K562 (cell line): ENCODE measurements at regions not wholly inside any gene's neighbourhood (a gene's known extent, or its start where the extent isn't known, plus 50 kb on each side); places are given as distances from the start of the nearest gene placed in this dataset.

Source experiments
- ATAC-seq: fragments of 200-7000 bp; cut with Tn5 transposase; 3 replicates; pipeline ENCODE4 v1.9.1; 2020; ENCODE audit warnings: moderate library complexity
- BruUV-seq: library from RNA; stranded (reverse); fragments of 400-500 nt; replicated peaks from 2 replicates; lab custom pipeline; 2021; lab: Mats Ljungman, UMichigan
- CTCF ChIA-PET: fragments of 300-600 bp; formaldehyde crosslinking; extraction: SDS; loops from one replicate; lab custom pipeline; 2021; ENCODE audit warnings: low intra/inter-chr PET ratio; lab: Yijun Ruan, JAX
- POLR2A ChIA-PET: fragments of 300-600, 350-650 bp; sonication (Branson Sonifier 250); formaldehyde crosslinking; extraction: SDS; loops from one replicate; lab custom pipeline; 2021; ENCODE audit warnings: antibody characterized with exemption, inconsistent platforms; lab: Yijun Ruan, JAX
- DNase-seq, 4 experiments: peaks; one replicate each; pipeline versions ENCODE4 v3.0.0 to v3.0.0-alpha.2; 2011 to 2018; ENCODE audit warnings: low spot score in 3 of 4, mixed read lengths in 3 of 4; ENCODE audit errors: extremely low read depth in 1 of 4
- FAIRE-seq: peaks from 2 replicates; lab custom pipeline; 2011; peaks lifted over from hg19 to GRCh38; lab: Jason Lieb, UNC
- H2AFZ ChIP-seq: 2 replicates; pipeline ENCODE4 v1.6.0; 2011; ENCODE audit warnings: low read depth, low read length, control low read depth, inconsistent platforms
- H3K27ac ChIP-seq: fragments of 200-600 bp; 3 replicates; pipeline ENCODE4 v1.8.0; 2011; ENCODE audit warnings: low read depth, mild to moderate bottlenecking, control low read depth, inconsistent platforms, low read length, moderate library complexity, mixed read lengths; ENCODE audit errors: extremely low read depth
- H3K27me3 ChIP-seq, 2 experiments: fragments of 300-600 bp in 1 of 2; 2 replicates in 1 of 2; 3 replicates in 1 of 2; pipeline versions ENCODE4 v1.6.0 to v1.8.0; 2011; ENCODE audit warnings: inconsistent platforms in 2 of 2, low read length in 2 of 2, mild to moderate bottlenecking in 1 of 2, mixed read lengths in 1 of 2, moderate library complexity in 1 of 2; ENCODE audit not compliant: control insufficient read depth in 2 of 2, insufficient read depth in 2 of 2
- H3K36me3 ChIP-seq: fragments of 300-600 bp; 3 replicates; pipeline ENCODE4 v1.8.0; 2011; ENCODE audit warnings: mild to moderate bottlenecking, low read length, inconsistent platforms; ENCODE audit not compliant: control insufficient read depth, insufficient read depth
- H3K4me1 ChIP-seq, 2 experiments: fragments of 200-600 bp in 1 of 2; replicated peaks in 1 of 2; 2 replicates in 1 of 2; 3 replicates in 1 of 2; pipeline versions ENCODE4 v1.5.1 to v1.8.0; 2011; ENCODE audit warnings: inconsistent platforms in 2 of 2, low read length in 2 of 2, mild to moderate bottlenecking in 1 of 2, mixed read lengths in 1 of 2, moderate library complexity in 1 of 2; ENCODE audit not compliant: control insufficient read depth in 2 of 2, insufficient read depth in 2 of 2
- H3K4me2 ChIP-seq: 2 replicates; pipeline ENCODE4 v1.6.1; 2011; ENCODE audit warnings: low read length, control low read depth, inconsistent platforms, mixed read lengths; ENCODE audit not compliant: insufficient read depth
- H3K4me3 ChIP-seq: fragments of 200-600 bp; sonication (generic), shearing (Covaris generic); 2 replicates; pipeline ENCODE4 v1.5.1; 2016; ENCODE audit warnings: control low read depth, inconsistent platforms
- H3K79me2 ChIP-seq: fragments of 200-600 bp; 3 replicates; pipeline ENCODE4 v1.8.0; 2011; ENCODE audit warnings: low read length, inconsistent platforms; ENCODE audit not compliant: control insufficient read depth, insufficient read depth
- H3K9ac ChIP-seq, 2 experiments: 2 replicates each; pipeline versions ENCODE4 v1.6.0 to v1.6.1; 2011; ENCODE audit warnings: low read depth in 2 of 2, low read length in 2 of 2, control low read depth in 1 of 2, inconsistent platforms in 1 of 2, mild to moderate bottlenecking in 1 of 2, mixed read lengths in 1 of 2; ENCODE audit not compliant: insufficient read depth in 1 of 2
- H3K9me1 ChIP-seq: one replicate; pipeline ENCODE4 v1.6.0; 2011; ENCODE audit warnings: inconsistent platforms, mild to moderate bottlenecking, low read length, moderate library complexity; ENCODE audit not compliant: control insufficient read depth, insufficient read depth
- H3K9me3 ChIP-seq: replicated peaks from 2 replicates; pipeline ENCODE4 v1.5.1; 2011; ENCODE audit warnings: low read depth, low read length, inconsistent platforms; ENCODE audit not compliant: control insufficient read depth, insufficient read depth
- H4K20me1 ChIP-seq: replicated peaks from 2 replicates; pipeline ENCODE4 v1.6.1; 2011; ENCODE audit warnings: low read length, inconsistent platforms, mixed read lengths; ENCODE audit not compliant: control insufficient read depth, insufficient read depth
- ARID1B ChIP-seq: fragments of 450-650 bp; IDR thresholded peaks from 2 replicates; pipeline ENCODE4 v1.6.1; 2016; ENCODE audit warnings: antibody characterized with exemption, mild to moderate bottlenecking, inconsistent platforms
- CBFA2T2 ChIP-seq: fragments of 450-650 bp; conservative IDR thresholded peaks from 2 replicates; pipeline ENCODE4 v1.6.1; 2017; ENCODE audit warnings: mild to moderate bottlenecking
- CBFA2T3 ChIP-seq: fragments of 450-650 bp; IDR thresholded peaks from 2 replicates; pipeline ENCODE4 v1.6.1; 2017
- CBX8 ChIP-seq: fragments of 200-600 bp; sonication (generic); IDR thresholded peaks from 2 replicates; pipeline ENCODE4 v1.6.1; 2012; ENCODE audit warnings: borderline replicate concordance, mixed run types, low read depth, mild to moderate bottlenecking, moderate library complexity, mixed read lengths, low read length, control low read depth, inconsistent platforms; ENCODE audit not compliant: poor library complexity, severe bottlenecking; ENCODE audit errors: extremely low read depth
- CEBPB ChIP-seq: fragments of 450-650 bp; IDR thresholded peaks from 2 replicates; pipeline ENCODE4 v1.6.1; 2016; ENCODE audit warnings: missing genetic modification characterization, missing compliant biosample characterization
- CTBP1 ChIP-seq: fragments of 450-650 bp; IDR thresholded peaks from 2 replicates; pipeline ENCODE4 v1.6.1; 2016; ENCODE audit warnings: borderline replicate concordance
- FOSL1 ChIP-seq: fragments of 200-800 bp; sonication (Bioruptor generic); conservative IDR thresholded peaks from 2 replicates; pipeline ENCODE4 v1.6.1; 2016; ENCODE audit warnings: missing genetic modification characterization, missing compliant biosample characterization
- KLF16 ChIP-seq: IDR thresholded peaks from 2 replicates; pipeline ENCODE4 v1.6.1; 2016; ENCODE audit warnings: antibody characterized with exemption
- RCOR1 ChIP-seq, 2 experiments: IDR thresholded peaks; 2 replicates each; pipeline ENCODE4 v1.6.1; 2012; ENCODE audit warnings: low read depth in 2 of 2, low read length in 2 of 2, borderline replicate concordance in 1 of 2, improper control_type of control experiment in 1 of 2
- TAL1 ChIP-seq: fragments of 450-650 bp; IDR thresholded peaks from 2 replicates; pipeline ENCODE4 v1.6.1; 2016; ENCODE audit warnings: mild to moderate bottlenecking
- TEAD4 ChIP-seq, 2 experiments: sonication (generic) in 1 of 2; formaldehyde crosslinking in 1 of 2; IDR thresholded peaks; 2 replicates each; pipeline versions ENCODE4 v1.6.1 to v1.8.0; 2012 to 2022; ENCODE audit warnings: borderline replicate concordance in 1 of 2, inconsistent platforms in 1 of 2, low read length in 1 of 2, mild to moderate bottlenecking in 1 of 2, missing genetic modification reagents in 1 of 2
- ZFPM2 ChIP-seq: fragments of 250-450 bp; sonication (Bioruptor Pico); IDR thresholded peaks from 2 replicates; pipeline ENCODE4 v1.5.1; 2022; ENCODE audit warnings: mild to moderate bottlenecking
- ZNF384 ChIP-seq: IDR thresholded peaks from 2 replicates; pipeline ENCODE4 v1.6.1; 2012; ENCODE audit warnings: low read depth, low read length, improper control_type of control experiment
- WGBS: fragments of 100-300 bp; shearing (Covaris generic); methylation state at CpG from one replicate; pipeline ENCODE4 v1.1.6; 2016; ENCODE audit warnings: low coverage, mixed read lengths; ENCODE audit not compliant: insufficient coverage; ENCODE audit errors: missing lambda C conversion rate; 5-methylcytosine and 5-hydroxymethylcytosine counted together
- in situ Hi-C: fragments of 300-500 bp; cut with MboI; formaldehyde crosslinking; loops from 4 replicates; pipeline ENCODE4 v1.15.0; 2018; ENCODE audit warnings: inconsistent platforms, mixed read lengths
- intact Hi-C: fragments of 100-400 bp; cut with micrococcal nuclease; formaldehyde crosslinking; loops from 2 replicates; pipeline ENCODE4 v1.14.2; 2022
- TF ChIP-seq, protein P1 (sequence below): sonication (generic); IDR thresholded peaks from 2 replicates; pipeline ENCODE4 v1.6.1; 2016
- TF ChIP-seq, protein P2 (sequence below): fragments of 450-650 bp; IDR thresholded peaks from 2 replicates; pipeline ENCODE4 v1.6.1; 2018; ENCODE audit warnings: mild to moderate bottlenecking, low read depth; ENCODE audit not compliant: partially characterized antibody
- TF ChIP-seq, protein P3 (sequence below): fragments of 450-650 bp; formaldehyde crosslinking; IDR thresholded peaks from 2 replicates; pipeline ENCODE4 v1.4.0; 2022; ENCODE audit warnings: missing genetic modification characterization

DNA sequence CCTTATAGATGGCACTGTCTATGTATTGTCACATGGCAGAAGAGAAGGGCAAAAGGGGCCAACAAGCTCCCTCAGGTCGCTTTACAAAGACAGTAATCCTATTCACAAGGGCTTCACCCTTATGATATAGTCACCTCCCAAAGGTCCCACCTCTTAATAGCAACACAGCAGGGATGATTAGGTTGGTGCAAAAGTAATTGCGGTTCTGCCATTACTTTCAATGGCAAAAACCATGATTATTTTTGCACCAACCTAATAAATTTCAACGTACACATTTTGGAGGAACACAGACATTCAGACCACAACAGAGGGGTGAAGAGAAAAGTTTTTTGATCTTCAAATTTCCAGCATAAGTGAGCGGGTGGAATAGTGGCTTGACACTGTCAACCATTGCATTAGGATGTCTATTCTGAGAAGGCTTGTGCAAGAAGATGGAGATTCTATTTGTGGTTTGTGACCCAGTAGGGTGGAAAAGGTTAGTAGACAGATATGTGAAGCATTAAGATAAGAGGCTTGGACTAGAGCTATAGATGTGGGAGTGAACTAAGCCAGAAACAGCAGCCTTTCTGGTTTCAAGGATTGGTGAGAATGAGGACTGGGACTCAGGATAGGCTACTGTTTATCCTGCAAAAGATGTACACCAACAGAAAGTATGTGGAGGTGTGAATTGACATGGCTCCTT, 75.5 kb upstream of the CPSF6 start:
- Histone ChIP-seq H3K36me3 (no peaks in the 10 kb centered on the region), H2AFZ (no peak overlapping the region), H3K79me2 (no peaks in the 10 kb centered on the region), H3K4me1 (no peaks in the 10 kb centered on the region), H3K4me2 (no peak overlapping the region), H4K20me1 (no peaks in the 10 kb centered on the region), H3K4me3 (no peak overlapping the region), H3K9ac (no peak overlapping the region), H3K9me1 (no peaks in the 10 kb centered on the region), H3K27me3 (peaks cover 0 to 7% of the 10 kb centered on the region in 2 experiments; a peak in 2 of 5 replicates), H3K9me3 (no peaks in the 10 kb centered on the region), H3K27ac (no peak overlapping the region)
- intact Hi-C loops = no loop called here
- BruUV-seq = no TSS peak
- ChIA-PET CTCF (no interaction called here), POLR2A (interaction anchor here (0.7 to 1.1 kb wide), 2 partner anchors 58 to 88 kb away, joined by 3 read pairs; no protein-coding TSS in a partner anchor)
- 1% methylated on average over 4 of the region's 4 CpGs for WGBS
- DNase-seq (peak in 1 of 4 experiments; percentile 36), ATAC-seq (peak; percentile 22; the same call in 2 of the 3 replicates), FAIRE-seq (peak; percentile 60)
- in situ Hi-C loops = no loop called here
- TF ChIP-seq ZNF384 (no peak), CBFA2T3 (peak; percentile 69), CTBP1 (0 out of 2 replicates have a peak, but pooled peaks have one; percentile 45), FOSL1 (tag) (peak; percentile 29; the same call in 1 of the 2 replicates), CBFA2T2 (peak; percentile 61), KLF16 (0 out of 2 replicates have a peak, but pooled peaks have one; percentile 10), ZFPM2 (no peak), RCOR1 (IDR thresholded peaks at IDR 0.05; ENCODE audit: borderline replicate concordance in 1 of 2, low read depth in 2 of 2, low read length in 2 of 2) (peak in 1 of 2 experiments; percentile 42; a peak in 1 of 4 replicates), TAL1 (peak; percentile 42), CEBPB (tag) (peak; percentile 34), TEAD4 (IDR thresholded peaks at IDR 0.05; ENCODE audit: low read length) (peak; percentile 45; the same call in 1 of the 2 replicates), TEAD4 (CRISPR knock-in tag; IDR thresholded peaks at IDR 0.05; ENCODE audit: borderline replicate concordance) (no peak), ARID1B (peak; percentile 25; the same call in 1 of the 2 replicates), CBX8 (no peak)
- TF ChIP-seq, protein P1, sequence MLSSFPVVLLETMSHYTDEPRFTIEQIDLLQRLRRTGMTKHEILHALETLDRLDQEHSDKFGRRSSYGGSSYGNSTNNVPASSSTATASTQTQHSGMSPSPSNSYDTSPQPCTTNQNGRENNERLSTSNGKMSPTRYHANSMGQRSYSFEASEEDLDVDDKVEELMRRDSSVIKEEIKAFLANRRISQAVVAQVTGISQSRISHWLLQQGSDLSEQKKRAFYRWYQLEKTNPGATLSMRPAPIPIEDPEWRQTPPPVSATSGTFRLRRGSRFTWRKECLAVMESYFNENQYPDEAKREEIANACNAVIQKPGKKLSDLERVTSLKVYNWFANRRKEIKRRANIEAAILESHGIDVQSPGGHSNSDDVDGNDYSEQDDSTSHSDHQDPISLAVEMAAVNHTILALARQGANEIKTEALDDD = no peak
- TF ChIP-seq, protein P2, sequence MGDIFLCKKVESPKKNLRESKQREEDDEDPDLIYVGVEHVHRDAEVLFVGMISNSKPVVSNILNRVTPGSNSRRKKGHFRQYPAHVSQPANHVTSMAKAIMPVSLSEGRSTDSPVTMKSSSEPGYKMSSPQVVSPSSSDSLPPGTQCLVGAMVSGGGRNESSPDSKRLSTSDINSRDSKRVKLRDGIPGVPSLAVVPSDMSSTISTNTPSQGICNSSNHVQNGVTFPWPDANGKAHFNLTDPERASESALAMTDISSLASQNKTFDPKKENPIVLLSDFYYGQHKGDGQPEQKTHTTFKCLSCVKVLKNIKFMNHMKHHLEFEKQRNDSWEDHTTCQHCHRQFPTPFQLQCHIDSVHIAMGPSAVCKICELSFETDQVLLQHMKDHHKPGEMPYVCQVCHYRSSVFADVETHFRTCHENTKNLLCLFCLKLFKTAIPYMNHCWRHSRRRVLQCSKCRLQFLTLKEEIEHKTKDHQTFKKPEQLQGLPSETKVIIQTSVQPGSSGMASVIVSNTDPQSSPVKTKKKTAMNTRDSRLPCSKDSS = no peak
- TF ChIP-seq, protein P3, sequence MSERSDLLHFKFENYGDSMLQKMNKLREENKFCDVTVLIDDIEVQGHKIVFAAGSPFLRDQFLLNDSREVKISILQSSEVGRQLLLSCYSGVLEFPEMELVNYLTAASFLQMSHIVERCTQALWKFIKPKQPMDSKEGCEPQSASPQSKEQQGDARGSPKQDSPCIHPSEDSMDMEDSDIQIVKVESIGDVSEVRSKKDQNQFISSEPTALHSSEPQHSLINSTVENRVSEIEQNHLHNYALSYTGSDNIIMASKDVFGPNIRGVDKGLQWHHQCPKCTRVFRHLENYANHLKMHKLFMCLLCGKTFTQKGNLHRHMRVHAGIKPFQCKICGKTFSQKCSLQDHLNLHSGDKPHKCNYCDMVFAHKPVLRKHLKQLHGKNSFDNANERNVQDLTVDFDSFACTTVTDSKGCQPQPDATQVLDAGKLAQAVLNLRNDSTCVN = no peak
